ENCODE measurements at regions not wholly inside any gene's neighbourhood (a gene's known extent, or its start where the extent isn't known, plus 50 kb on each side); places are given as distances from the start of the nearest gene placed in this dataset.

- TF ChIP-seq, protein P1, sequence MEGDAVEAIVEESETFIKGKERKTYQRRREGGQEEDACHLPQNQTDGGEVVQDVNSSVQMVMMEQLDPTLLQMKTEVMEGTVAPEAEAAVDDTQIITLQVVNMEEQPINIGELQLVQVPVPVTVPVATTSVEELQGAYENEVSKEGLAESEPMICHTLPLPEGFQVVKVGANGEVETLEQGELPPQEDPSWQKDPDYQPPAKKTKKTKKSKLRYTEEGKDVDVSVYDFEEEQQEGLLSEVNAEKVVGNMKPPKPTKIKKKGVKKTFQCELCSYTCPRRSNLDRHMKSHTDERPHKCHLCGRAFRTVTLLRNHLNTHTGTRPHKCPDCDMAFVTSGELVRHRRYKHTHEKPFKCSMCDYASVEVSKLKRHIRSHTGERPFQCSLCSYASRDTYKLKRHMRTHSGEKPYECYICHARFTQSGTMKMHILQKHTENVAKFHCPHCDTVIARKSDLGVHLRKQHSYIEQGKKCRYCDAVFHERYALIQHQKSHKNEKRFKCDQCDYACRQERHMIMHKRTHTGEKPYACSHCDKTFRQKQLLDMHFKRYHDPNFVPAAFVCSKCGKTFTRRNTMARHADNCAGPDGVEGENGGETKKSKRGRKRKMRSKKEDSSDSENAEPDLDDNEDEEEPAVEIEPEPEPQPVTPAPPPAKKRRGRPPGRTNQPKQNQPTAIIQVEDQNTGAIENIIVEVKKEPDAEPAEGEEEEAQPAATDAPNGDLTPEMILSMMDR (IDR thresholded peaks at IDR 0.05; ENCODE audit: borderline replicate concordance, extremely low read depth, low read length, poor library complexity, severe bottlenecking): no peak
- TF ChIP-seq EZH2 (IDR thresholded peaks at IDR 0.05; ENCODE audit: borderline replicate concordance, low read depth, low read length, severe bottlenecking): no peak
Observed at GRCh38 chrX:23187819-23188218, 146.8 kb upstream of the PTCHD1 start.

Data from DND-41 (cell line).